H1 (cell line): ENCODE measurements at regions not wholly inside any gene's neighbourhood (a gene's known extent, or its start where the extent isn't known, plus 50 kb on each side); places are given as distances from the start of the nearest gene placed in this dataset.

ENCODE experiments used
- CTCF ChIA-PET: fragments of 300-600 bp; sonication (Branson Sonifier 250); formaldehyde crosslinking; loops from one replicate; lab custom pipeline; 2021; ENCODE audit not compliant: partially characterized antibody; lab: Charles Lee
- POLR2A ChIA-PET: fragments of 300-600 bp; sonication (Branson Sonifier 250); formaldehyde crosslinking; loops from one replicate; lab custom pipeline; 2021; ENCODE audit warnings: inconsistent platforms; ENCODE audit not compliant: partially characterized antibody; lab: Charles Lee
- DNase-seq, 2 experiments: peaks; one replicate each; pipeline versions ENCODE4 v3.0.0 to v3.0.0-alpha.2; 2010 to 2022; ENCODE audit warnings: low spot score in 2 of 2, low read depth in 1 of 2, mixed read lengths in 1 of 2
- FAIRE-seq: peaks from 2 replicates; lab custom pipeline; 2011; peaks lifted over from hg19 to GRCh38; lab: Jason Lieb, UNC
- H2AFZ ChIP-seq: 2 replicates; pipeline ENCODE4 v1.8.1; 2012; ENCODE audit warnings: low read length, inconsistent platforms
- H2AK5ac ChIP-seq: 2 replicates; pipeline ENCODE4 v1.6.1; 2013; ENCODE audit warnings: low read depth, low read length
- H2BK120ac ChIP-seq: replicated peaks from 2 replicates; pipeline ENCODE3; 2013; ENCODE audit warnings: low read depth, low read length, inconsistent platforms
- H2BK12ac ChIP-seq: 2 replicates; pipeline ENCODE4 v1.6.1; 2013; ENCODE audit warnings: low read depth, low read length
- H2BK15ac ChIP-seq: 2 replicates; pipeline ENCODE4 v1.6.1; 2013; ENCODE audit warnings: low read length
- H2BK20ac ChIP-seq: 2 replicates; pipeline ENCODE4 v1.6.1; 2013; ENCODE audit warnings: low read length
- H2BK5ac ChIP-seq: 2 replicates; pipeline ENCODE4 v1.6.1; 2013; ENCODE audit warnings: low read depth, low read length
- H3K14ac ChIP-seq: 2 replicates; pipeline ENCODE4 v1.6.1; 2013; ENCODE audit warnings: inconsistent platforms; ENCODE audit not compliant: insufficient read length
- H3K18ac ChIP-seq: 2 replicates; pipeline ENCODE4 v1.6.1; 2013; ENCODE audit warnings: low read length; ENCODE audit errors: extremely low read depth
- H3K23ac ChIP-seq: 2 replicates; pipeline ENCODE4 v1.6.1; 2013; ENCODE audit warnings: inconsistent platforms; ENCODE audit not compliant: insufficient read length
- H3K23me2 ChIP-seq: 2 replicates; pipeline ENCODE4 v1.6.1; 2013; ENCODE audit warnings: low read depth, low read length
- H3K27ac ChIP-seq: 2 replicates; pipeline ENCODE4 v1.6.1; 2011; ENCODE audit warnings: low read depth, low read length, inconsistent platforms
- H3K27me3 ChIP-seq, 4 experiments: replicated peaks in 1 of 4; 1 replicate in 1 of 4; 2 replicates in 3 of 4; pipeline versions ENCODE4 v1.6.1 to v1.8.1; 2011 to 2013; ENCODE audit warnings: low read length in 3 of 4, mild to moderate bottlenecking in 3 of 4, inconsistent platforms in 2 of 4, mixed read lengths in 2 of 4, moderate library complexity in 1 of 4; ENCODE audit not compliant: control insufficient read depth in 3 of 4, insufficient read depth in 3 of 4; ENCODE audit errors: extremely low read depth in 1 of 4
- H3K36me3 ChIP-seq, 4 experiments: 2 replicates each; pipeline versions ENCODE4 v1.6.1 to v1.8.1; 2011 to 2013; ENCODE audit warnings: mild to moderate bottlenecking in 4 of 4, low read length in 3 of 4, moderate library complexity in 2 of 4, control low read depth in 1 of 4, inconsistent platforms in 1 of 4; ENCODE audit not compliant: insufficient read depth in 4 of 4, control insufficient read depth in 2 of 4
- H3K4ac ChIP-seq: replicated peaks from 2 replicates; pipeline ENCODE3; 2013; ENCODE audit warnings: low read length, low read depth, mixed read lengths, inconsistent platforms; ENCODE audit not compliant: insufficient read length
- H3K4me1 ChIP-seq, 4 experiments: replicated peaks in 1 of 4; 1 replicate in 1 of 4; 2 replicates in 3 of 4; pipeline versions ENCODE4 v1.6.1 to v1.8.1; 2011 to 2013; ENCODE audit warnings: low read length in 3 of 4, inconsistent platforms in 2 of 4, mixed read lengths in 1 of 4; ENCODE audit not compliant: insufficient read depth in 4 of 4, control insufficient read depth in 3 of 4
- H3K4me2 ChIP-seq, 2 experiments: 2 replicates each; pipeline versions ENCODE4 v1.6.1 to v1.8.1; 2011 to 2013; ENCODE audit warnings: low read depth in 2 of 2, low read length in 2 of 2, control low read depth in 1 of 2, inconsistent platforms in 1 of 2, mild to moderate bottlenecking in 1 of 2; ENCODE audit not compliant: insufficient read depth in 1 of 2
- H3K4me3 ChIP-seq, 4 experiments: fragments of 200-600, 300-600 bp in 1 of 4; sonication (generic), shearing (Covaris generic), sonication (Bioruptor Twin) in 1 of 4; 2 replicates each; pipeline versions ENCODE4 v1.5.1 to v1.8.1; 2011 to 2016; ENCODE audit warnings: low read length in 4 of 4, low read depth in 3 of 4, control low read depth in 2 of 4, inconsistent platforms in 2 of 4, mild to moderate bottlenecking in 2 of 4, mixed read lengths in 1 of 4, moderate library complexity in 1 of 4; ENCODE audit not compliant: insufficient read depth in 2 of 4; ENCODE audit errors: extremely low read depth in 1 of 4
- H3K56ac ChIP-seq: replicated peaks from 2 replicates; pipeline ENCODE3; 2013; ENCODE audit warnings: low read depth, mild to moderate bottlenecking, mixed read lengths, low read length, inconsistent platforms; ENCODE audit not compliant: insufficient read length
- H3K79me1 ChIP-seq: 2 replicates; pipeline ENCODE4 v1.6.1; 2013; ENCODE audit warnings: low read depth, low read length, control low read depth
- H3K79me2 ChIP-seq, 2 experiments: 2 replicates each; pipeline versions ENCODE4 v1.6.1 to v1.8.1; 2012 to 2013; ENCODE audit warnings: low read length in 2 of 2, mild to moderate bottlenecking in 2 of 2, inconsistent platforms in 1 of 2; ENCODE audit not compliant: insufficient read depth in 2 of 2, control insufficient read depth in 1 of 2
- H3K9ac ChIP-seq, 4 experiments: replicated peaks in 1 of 4; 1 replicate in 1 of 4; 2 replicates in 3 of 4; pipeline versions ENCODE4 v1.6.1 to v1.8.1; 2011 to 2013; ENCODE audit warnings: low read depth in 3 of 4, low read length in 3 of 4, control low read depth in 2 of 4, mild to moderate bottlenecking in 2 of 4, moderate library complexity in 2 of 4, inconsistent platforms in 1 of 4; ENCODE audit errors: extremely low read depth in 1 of 4
- H3K9me3 ChIP-seq, 2 experiments: 2 replicates each; pipeline versions ENCODE4 v1.6.1 to v1.8.1; 2012 to 2013; ENCODE audit warnings: mild to moderate bottlenecking in 2 of 2, moderate library complexity in 2 of 2, control low read depth in 1 of 2, inconsistent platforms in 1 of 2, low read depth in 1 of 2, low read length in 1 of 2, mixed read lengths in 1 of 2; ENCODE audit not compliant: insufficient read depth in 2 of 2
- H4K20me1 ChIP-seq, 2 experiments: replicated peaks in 1 of 2; 2 replicates each; pipeline versions ENCODE3 to v1.8.1; 2011 to 2013; ENCODE audit warnings: inconsistent platforms in 2 of 2, low read length in 2 of 2, mild to moderate bottlenecking in 1 of 2; ENCODE audit not compliant: insufficient read depth in 2 of 2, control insufficient read depth in 1 of 2
- H4K5ac ChIP-seq: 2 replicates; pipeline ENCODE4 v1.6.1; 2013; ENCODE audit warnings: low read length, low read depth, mixed read lengths, inconsistent platforms; ENCODE audit not compliant: insufficient read length
- H4K8ac ChIP-seq: 2 replicates; pipeline ENCODE4 v1.8.0; 2013; ENCODE audit warnings: mild to moderate bottlenecking, moderate library complexity, low read length, inconsistent platforms; ENCODE audit not compliant: insufficient read depth; ENCODE audit errors: extremely low read depth
- H4K91ac ChIP-seq: replicated peaks from 2 replicates; pipeline ENCODE3; 2013; ENCODE audit warnings: low read length, mixed read lengths, inconsistent platforms; ENCODE audit not compliant: insufficient read length
- SAP30 ChIP-seq: fragments of 300-600 bp; sonication (generic); IDR thresholded peaks from 2 replicates; pipeline ENCODE4 v1.7.1; 2012; ENCODE audit warnings: low read length, moderate library complexity, mild to moderate bottlenecking, inconsistent platforms; ENCODE audit not compliant: insufficient read depth, insufficient replicate concordance
- WGBS, 2 experiments: shearing (Covaris generic) in 1 of 2; methylation state at CpG; one replicate each; pipeline versions ENCODE4 v1.1.6 to v1.1.7; 2013 to 2015; ENCODE audit warnings: low lambda C conversion rate in 2 of 2, mixed read lengths in 2 of 2, inconsistent platforms in 1 of 2, low coverage in 1 of 2, missing lambda C conversion rate in 1 of 2; ENCODE audit not compliant: insufficient replicate concordance in 2 of 2, insufficient coverage in 1 of 2, insufficient read length in 1 of 2; ENCODE audit errors: extremely low coverage in 1 of 2, missing lambda C conversion rate in 1 of 2; 5-methylcytosine and 5-hydroxymethylcytosine counted together
- TF ChIP-seq, protein P1 (sequence below): IDR thresholded peaks from 2 replicates; pipeline ENCODE4 v1.6.1; 2012; ENCODE audit warnings: inconsistent platforms

DNA sequence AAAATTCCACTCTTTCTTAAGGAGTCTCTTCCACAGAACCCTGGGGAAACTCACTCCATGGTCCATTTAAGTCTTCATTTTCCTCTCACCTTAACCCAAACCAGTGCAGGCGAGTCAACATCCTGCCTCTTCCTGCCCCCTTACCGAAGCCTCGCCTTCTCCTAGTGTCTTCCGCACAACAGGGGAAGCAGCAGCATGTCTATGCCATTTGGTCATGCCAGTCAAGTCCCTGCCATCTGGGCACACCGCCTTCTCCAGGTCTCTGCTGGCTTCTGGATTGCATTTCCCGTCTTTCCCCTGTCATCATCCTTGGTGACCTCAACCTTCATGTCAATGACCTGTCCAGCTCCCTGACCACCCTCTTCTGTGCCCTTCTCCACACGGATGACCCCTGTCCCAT, 77.3 kb upstream of the FZD7 start:
- H2BK12ac ChIP-seq, result peak overlapping the region; percentile 82; the same call in 1 of the 2 replicates
- no peak overlapping the region for H3K56ac ChIP-seq
- CTCF ChIA-PET, result interaction anchor here (0.8 to 3.5 kb wide), 5 partner anchors 9 to 103 kb away, joined by 3 to 20 read pairs (median 3); no protein-coding TSS in a partner anchor
- H2AFZ ChIP-seq, result no peak overlapping the region
- H3K4me3 ChIP-seq, result no peak overlapping the region
- H2BK5ac ChIP-seq, result peak overlapping the region; percentile 63; the same call in 1 of the 2 replicates
- no peak overlapping the region for H3K23ac ChIP-seq
- no peaks in the 10 kb centered on the region for H3K9me3 ChIP-seq
- no peaks in the 10 kb centered on the region for H3K27me3 ChIP-seq
- no peak overlapping the region for H3K14ac ChIP-seq
- H4K91ac ChIP-seq, result no peak overlapping the region
- FAIRE-seq, result no peak
- no peak overlapping the region for H3K4ac ChIP-seq
- no peak overlapping the region; the same call in 1 of the 2 replicates for H2AK5ac ChIP-seq
- POLR2A ChIA-PET, result interaction anchor here (0.5 to 14.0 kb wide), 7 partner anchors 13 to 825 kb away, joined by 3 to 186 read pairs (median 3); no protein-coding TSS in a partner anchor
- no peak overlapping the region for H3K4me2 ChIP-seq
- DNase-seq, result no peak
- H4K5ac ChIP-seq, result no peak overlapping the region
- no peaks in the 10 kb centered on the region for H3K23me2 ChIP-seq
- 95% methylated on average over 7 of the region's 7 CpGs; no CpG with 5 or more reads in 1 of the 2 experiments for WGBS, 2 experiments
- H3K18ac ChIP-seq, result no peak overlapping the region; the same call in 1 of the 2 replicates
- no peaks in the 10 kb centered on the region for H3K36me3 ChIP-seq
- H3K4me1 ChIP-seq, result peaks cover 0 to 23% (median 12%) of the 10 kb centered on the region in 4 experiments; a peak in 5 of 7 replicates
- H4K20me1 ChIP-seq, result peaks cover 0 to 2% of the 10 kb centered on the region in 2 experiments
- H3K9ac ChIP-seq, result no peak overlapping the region
- peak overlapping the region; percentile 44; the same call in 1 of the 2 replicates for H2BK20ac ChIP-seq
- H3K79me2 ChIP-seq, result no peaks in the 10 kb centered on the region; a peak in 1 of 4 replicates
- H2BK120ac ChIP-seq, result no peak overlapping the region
- H3K79me1 ChIP-seq, result peaks cover 2% of the 10 kb centered on the region; the same call in 1 of the 2 replicates
- peak overlapping the region; percentile 90 for H2BK15ac ChIP-seq
- no peak overlapping the region; the same call in 1 of the 2 replicates for H4K8ac ChIP-seq
- no peak overlapping the region for H3K27ac ChIP-seq
- TF ChIP-seq, protein P1, sequence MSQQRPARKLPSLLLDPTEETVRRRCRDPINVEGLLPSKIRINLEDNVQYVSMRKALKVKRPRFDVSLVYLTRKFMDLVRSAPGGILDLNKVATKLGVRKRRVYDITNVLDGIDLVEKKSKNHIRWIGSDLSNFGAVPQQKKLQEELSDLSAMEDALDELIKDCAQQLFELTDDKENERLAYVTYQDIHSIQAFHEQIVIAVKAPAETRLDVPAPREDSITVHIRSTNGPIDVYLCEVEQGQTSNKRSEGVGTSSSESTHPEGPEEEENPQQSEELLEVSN, result no peak
- no peak for TF ChIP-seq SAP30
